HG02973 (cell line): ENCODE measurements at regions not wholly inside any gene's neighbourhood (a gene's known extent, or its start where the extent isn't known, plus 50 kb on each side); places are given as distances from the start of the nearest gene placed in this dataset.

Experiments
- ATAC-seq: cut with Tn5 transposase; IDR thresholded peaks from one replicate; pipeline ENCODE4 v1.9.1; 2021; ENCODE audit warnings: moderate library complexity; ENCODE audit not compliant: unreplicated experiment

DNA sequence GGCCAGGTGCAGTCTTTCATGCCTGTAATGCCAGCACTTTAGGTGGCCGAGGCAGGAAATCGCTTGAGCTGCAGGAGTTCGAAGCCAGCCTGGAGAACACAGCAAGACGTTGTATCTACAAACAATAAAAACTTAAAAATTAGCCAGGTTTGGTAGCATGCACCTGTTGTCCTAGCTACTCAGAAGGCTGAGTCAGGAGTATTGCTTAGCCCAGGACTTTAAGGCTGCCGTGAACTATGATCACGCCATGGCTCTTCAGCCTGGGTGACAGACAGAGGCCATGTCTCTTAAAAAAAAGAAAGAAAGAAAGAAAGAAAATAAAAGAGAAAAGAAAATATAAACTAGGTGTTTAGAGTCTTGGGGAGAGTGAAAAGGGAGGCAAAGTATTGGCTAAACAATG is 96.4 kb upstream of the PDE5A start:
- ATAC-seq, result no peak

DNA sequence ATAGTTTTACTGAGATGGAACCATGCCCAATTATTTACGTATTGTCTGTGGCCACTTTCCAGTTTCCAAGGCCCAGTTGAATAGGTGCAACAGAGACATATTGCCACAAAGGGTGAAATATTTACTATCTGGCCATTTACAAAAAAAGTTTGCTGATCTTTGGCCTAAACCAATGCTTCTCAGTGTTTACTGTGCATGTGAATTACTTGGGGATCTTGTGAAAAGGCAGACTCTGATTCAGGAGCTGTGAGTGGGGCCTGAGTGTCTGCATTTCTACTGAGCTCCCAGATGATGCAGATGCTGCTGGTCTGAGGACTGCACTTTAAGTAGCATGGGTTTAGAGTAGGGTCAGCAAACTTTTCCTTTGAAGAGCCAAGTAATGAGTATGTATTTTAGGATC is 94.1 kb upstream of the PDE5A start:
- no peak for ATAC-seq

DNA sequence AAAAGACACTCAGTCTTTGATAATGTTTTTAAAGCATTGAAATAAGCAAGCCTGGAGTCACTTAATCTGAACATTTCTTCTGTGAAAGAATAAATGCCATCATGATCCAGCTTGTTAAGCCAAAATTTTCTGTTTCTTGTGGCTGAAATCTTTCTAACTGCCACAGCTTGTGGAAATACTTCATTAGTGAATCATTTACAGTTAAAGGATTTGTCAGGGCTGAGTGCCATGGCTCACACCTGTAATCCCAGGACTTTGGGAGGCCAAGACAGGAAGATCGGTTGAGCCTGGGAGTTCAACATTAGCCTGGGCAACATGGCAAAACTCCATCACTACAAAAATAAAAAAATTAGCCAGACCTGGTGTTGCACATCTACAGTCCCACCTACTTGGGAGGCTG is 93.3 kb upstream of the PDE5A start:
- no peak for ATAC-seq

DNA sequence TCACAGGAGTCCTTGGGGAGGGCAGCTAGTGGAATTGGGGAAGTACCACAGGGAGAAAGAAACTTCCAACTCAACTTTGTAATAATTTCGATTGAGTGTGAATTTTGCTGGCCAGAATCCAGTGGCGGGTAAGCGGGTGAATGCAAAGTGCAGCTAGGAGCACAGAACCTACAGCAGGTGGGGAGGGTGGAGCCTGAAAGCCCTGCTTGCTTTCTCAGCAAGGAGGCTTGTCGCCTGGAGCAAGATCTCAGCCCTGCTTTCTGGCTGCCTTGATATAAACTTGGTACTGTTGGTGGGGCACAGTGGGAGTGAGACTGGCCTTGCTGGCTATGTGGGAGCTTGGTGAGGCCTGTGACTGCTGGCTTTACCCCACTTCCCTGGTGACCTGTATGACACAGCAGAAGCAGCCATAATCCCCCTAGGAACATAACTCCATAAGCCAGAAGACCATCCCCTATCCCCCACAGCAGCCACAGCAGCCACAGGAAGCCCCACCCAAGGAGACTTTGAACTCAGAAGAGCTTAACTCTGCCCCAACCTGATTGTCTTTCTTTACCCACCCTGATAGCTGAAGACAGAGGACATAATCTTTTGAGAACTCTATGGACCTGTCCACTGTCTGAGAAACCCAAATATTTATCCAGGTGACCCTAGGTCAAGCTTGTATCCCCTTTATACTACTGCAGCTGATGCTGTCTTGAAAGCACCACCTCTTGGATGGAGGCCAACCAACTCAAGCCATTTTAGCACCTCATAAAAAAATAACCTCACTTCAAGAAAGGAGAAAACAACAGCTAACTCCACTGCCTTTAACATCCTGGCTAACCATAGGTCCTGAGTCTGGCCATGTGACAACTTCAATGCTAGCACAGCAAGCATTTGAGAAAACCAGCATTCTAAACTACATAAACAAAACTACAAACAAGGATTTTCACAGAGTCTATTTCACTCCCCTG is 87.2 kb upstream of the PDE5A start:
- no peak for ATAC-seq

DNA sequence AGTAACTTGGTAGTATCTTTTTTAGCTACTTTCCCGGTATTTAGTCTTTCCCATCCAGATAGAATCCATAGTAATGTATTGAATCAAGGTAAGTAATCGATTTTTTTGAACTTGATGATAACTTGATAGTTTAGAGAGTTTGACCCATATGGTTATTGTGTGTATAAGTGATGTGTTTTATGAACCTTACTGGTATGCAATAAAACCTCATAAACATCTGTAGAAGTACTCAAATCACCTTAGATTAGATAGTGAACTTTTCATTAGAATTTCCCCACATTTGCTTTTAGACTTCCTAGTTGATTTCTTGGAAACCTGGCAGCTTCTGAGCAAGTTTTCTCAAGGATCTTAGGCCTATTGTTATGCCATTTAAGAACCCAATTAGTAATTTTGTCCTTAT is 80.8 kb upstream of the PDE5A start:
- ATAC-seq, result no peak

DNA sequence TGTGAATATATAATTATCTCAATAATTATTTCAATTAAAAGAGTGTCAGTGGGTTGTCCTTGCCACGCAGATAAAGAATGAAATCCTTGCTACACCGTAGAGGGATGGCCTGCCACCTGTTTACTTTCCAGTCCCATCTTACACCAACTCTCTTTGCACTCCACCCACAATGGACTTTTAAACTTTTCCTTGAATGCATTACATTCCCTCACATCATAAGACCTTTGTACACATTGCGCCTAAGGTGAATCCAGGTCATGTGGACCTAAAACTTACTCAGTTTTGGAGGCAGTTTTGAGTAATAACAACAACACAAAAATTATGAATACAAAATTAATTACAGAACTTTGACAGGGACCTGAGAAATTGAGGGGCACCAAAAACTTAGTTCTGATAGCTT is 78.7 kb upstream of the PDE5A start:
- ATAC-seq, result no peak

DNA sequence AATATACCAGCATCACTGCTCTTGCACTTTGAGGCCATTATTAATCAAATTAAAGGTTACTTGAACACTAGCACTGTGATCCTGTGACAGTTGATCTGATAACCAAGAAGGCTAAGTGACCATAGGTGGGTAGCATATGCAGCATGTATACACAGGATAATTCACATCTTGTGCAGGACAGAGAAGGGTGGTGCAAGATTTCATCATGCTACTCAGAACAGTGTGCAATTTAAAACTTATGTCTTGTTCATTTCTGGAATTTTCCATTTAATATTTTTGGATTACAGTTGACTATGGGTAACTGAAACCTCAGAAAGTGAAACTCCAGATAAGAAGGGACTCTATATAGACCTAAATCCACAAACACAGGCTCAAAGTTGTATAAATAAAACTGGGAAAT is 78.2 kb upstream of the PDE5A start:
- ATAC-seq, result no peak

DNA sequence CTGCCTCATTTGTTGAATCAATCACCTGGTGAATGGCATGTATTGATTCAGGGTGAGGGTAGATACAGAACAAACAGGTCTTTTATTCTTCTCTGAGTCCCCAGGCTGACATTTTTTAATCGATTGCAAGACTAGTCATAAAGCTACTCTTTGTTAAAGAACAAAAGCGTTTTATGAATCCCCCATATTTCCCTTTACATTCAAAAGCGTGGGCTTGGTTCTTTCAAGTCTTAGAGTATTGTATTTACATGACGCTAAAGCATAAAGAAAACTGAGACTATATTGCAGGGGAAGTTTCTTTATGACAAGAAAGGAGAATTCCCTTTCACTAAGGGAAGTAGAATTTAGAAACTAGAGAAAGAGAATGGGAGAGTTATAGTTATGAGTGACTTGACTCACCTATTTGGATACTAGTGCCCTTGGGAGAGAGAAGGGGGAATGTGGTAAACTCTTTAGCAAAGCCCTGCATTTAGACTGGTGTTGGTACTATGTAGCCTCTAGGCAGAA is 69.3 kb upstream of the PDE5A start:
- ATAC-seq, result peak; percentile 63

DNA sequence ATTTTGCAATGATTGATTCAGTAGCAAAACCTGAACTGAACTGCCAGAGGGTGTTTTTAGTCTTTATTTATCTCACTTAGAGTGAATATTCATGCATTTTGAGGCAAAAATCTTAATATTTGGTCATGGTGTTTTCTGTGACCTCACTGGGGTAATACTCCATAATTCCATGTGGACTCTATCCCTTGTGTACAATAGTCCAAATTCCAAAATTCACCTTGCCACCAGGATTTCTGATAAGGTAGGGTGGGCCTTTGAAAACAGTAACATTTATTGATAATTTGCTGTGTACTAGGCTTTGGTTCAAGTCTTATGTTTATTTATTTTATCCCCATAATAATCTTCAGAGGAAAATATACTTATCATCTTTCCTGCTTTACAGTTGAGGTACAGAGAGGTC is 68.4 kb upstream of the PDE5A start:
- ATAC-seq, result no peak

DNA sequence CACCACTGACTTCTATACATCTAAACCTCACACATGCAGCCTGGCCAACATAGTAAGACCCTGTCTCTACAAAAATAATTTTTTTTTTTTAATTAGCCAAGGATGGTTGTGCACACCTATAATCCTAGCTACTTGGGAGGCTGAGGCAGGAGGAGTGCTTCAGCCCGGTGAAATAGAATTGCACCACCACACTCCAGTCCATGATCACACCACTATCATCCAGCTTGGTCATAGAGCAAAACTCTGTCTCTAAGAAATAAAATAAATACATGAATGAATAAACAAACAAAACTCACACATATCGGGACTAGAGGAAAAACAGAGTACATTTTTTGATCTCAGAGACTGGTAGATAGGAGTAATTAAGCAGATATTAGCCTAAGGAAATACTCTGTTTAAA is 66.6 kb upstream of the PDE5A start:
- ATAC-seq, result no peak

DNA sequence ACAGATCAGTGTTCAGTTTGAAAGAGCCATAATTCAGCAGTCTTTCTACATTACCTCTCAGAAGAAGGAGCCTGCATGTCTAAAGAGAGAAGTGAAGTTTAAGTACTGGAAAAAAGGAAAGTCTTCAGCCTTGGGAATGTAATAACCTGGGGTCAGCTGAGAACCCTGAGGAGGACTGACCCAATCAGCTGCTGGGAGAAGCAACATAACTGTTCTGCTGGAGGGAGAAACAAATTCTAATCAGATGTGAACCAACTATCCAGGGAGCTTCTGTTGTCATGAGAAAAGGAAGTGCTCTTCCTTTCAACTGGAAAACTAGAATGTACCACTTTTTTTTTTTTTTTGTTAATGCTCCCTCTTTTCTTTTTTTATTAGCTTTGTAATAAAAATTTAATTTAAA is 64.5 kb upstream of the PDE5A start:
- ATAC-seq, result no peak

DNA sequence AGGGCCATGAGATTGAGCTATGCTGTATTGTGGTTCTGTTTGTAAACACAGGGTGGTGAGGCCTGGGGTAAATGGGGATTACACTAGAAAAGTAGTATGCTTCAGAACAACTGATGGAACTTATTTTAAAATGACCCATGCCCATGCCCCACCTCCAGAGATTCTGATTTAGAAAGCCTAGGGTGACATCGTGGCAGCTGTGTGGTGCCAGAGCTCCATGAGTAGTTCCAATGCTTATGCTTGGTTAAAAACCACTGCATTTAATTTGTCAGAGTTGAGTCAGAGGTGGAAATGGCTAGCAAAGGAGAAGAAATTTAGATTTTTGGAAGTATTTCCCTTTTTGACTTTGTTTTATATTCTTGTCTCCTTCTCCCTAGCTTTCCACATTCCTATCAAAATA is 63.4 kb upstream of the PDE5A start:
- ATAC-seq, result no peak

DNA sequence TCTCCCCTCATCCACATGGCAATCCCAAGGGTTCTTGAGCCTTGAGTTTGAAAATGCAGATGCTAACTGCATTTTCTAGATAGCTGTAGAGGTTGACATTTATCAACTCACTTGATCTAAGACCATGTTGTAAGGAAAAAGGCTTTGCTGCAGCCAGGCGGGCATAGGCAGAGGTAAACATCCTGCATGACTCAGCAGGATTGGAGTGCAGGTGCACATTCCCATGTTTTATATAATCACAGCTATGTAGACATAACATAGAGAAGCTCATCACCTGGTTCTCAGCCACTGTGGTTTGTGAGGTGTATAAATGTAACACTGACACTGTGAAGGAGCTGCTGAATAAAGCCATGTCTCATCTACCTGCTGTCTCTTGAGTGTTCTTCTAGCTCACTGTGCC is 62.3 kb upstream of the PDE5A start:
- ATAC-seq, result no peak

DNA sequence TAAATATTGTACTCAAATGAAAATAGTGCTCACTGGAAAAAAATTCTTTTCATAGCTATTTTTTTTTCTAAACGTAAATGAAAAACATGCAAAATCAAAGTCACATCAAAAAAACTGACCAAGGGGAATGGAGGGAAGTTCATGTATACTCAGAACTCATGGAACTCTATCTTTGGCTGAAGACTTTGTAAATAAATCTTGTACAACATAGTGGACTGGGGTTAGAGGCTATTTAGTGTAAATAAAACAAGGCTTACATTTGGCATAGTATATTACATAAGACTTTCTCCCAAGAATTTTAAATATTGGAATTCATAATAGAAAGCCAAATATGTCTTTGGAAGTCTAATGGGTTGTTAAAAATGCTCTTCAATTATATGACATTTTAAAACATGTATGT is 59.8 kb upstream of the PDE5A start:
- ATAC-seq, result no peak

DNA sequence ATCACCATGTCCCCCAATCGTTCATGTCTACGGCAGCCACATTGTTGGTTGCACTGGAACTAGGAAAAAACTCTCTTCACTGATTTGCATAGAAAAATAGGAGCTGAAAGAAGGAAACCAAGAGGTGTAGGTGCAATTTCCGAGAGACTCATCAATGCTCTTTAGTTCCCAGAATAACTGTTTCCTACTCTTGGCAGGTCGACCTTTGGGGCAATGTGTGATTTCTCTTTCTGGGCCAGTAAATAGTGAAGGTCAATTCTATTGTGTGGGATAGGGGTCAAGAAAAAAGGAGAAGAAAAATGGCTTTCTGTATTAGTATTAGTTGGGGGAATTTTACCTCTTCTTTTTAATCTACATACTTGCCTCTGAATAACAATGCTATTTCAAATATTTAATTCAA is 55.9 kb upstream of the PDE5A start:
- no peak for ATAC-seq

DNA sequence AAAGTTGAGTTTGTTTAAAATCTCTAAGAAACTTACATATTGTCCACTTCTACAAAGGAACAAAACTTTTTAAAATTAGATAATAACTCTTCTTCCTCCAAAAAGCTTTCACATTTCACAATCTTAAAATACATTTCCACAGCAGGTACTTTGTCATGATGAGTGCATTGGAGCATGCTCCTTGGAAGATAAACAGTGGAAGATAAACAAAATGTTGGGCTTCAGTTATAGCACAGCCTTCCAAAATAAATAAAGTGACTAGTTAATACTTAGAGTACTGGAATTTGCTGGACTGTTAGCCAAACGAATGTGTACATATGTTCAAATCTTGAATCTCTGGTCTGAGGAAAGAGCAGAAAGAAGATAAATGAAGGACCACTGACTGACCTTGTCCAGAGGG is 54.9 kb upstream of the PDE5A start:
- ATAC-seq, result no peak

DNA sequence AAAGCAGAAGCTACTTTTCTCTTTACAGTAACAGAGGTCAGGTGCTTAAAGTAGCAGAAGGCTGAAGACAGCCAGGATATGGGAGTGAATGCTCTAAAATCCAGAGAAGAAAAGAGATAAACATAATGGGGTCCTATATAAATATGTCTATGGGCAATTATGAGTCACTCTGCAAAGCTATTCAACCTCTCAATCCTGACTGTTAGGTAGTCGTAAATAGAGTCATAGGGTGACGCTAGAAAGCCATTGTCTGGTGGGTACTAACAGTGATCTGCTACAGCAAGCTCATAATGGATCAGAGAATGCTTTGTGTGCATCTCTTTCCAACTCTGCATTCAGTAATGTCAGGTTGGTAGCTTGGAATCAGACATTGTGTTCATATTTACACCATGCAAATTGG is 53.5 kb upstream of the PDE5A start:
- ATAC-seq, result no peak

DNA sequence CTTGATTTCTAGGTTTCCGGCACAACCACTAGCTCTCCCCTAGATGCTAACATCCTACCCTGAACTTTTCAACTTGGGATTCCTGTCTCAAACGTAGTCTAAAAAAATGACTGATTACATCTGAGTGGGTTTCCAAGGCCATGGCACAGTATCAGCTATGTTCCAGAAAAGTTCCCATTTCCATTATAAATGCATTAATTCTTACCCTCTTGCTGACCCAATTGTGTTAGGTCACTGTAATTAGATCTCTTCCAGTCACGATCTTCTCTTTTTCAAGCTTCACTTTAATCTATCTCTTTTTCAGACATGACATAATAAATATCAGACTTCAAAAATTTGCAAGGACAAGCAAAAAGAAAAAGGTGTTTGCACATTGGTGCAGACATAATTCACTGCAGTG is 50.6 kb upstream of the PDE5A start:
- ATAC-seq, result no peak

DNA sequence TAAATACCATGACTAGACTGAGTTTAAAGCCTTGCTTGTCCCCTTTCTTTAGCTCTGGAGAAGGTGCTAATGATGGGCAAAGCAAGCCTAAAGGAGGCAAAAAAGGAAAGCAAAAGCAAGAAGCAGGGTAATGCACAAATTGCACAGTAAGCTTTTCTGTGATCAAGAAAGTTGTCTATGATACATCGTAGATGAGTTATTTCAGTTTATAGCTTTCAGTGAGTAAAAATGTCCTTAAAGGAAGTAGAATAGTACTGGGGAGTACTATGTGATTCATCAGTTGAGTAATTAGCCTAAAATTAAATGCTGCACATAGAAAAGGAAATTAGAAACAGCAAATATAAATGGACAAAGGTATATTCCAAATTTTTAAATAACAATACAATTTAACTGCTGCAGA is 50.2 kb upstream of the PDE5A start:
- no peak for ATAC-seq
